HL-60 (cell line): ENCODE measurements at regions not wholly inside any gene's neighbourhood (a gene's known extent, or its start where the extent isn't known, plus 50 kb on each side); places are given as distances from the start of the nearest gene placed in this dataset.

Experiments used
- DNase-seq, 2 experiments: peaks; one replicate each; pipeline ENCODE4 v3.0.0-alpha.2; 2010 to 2020; ENCODE audit warnings: low read depth in 1 of 2, low spot score in 1 of 2
- H3K27ac ChIP-seq: fragments of 250-450 bp; sonication (Bioruptor Pico); replicated peaks from 2 replicates; pipeline ENCODE4 v1.5.1; 2020; ENCODE audit warnings: mild to moderate bottlenecking, moderate library complexity
- H3K27me3 ChIP-seq: fragments of 250-450 bp; sonication (Bioruptor Pico); 2 replicates; pipeline ENCODE4 v1.5.1; 2021; ENCODE audit warnings: mild to moderate bottlenecking, moderate library complexity; ENCODE audit not compliant: insufficient read depth, poor library complexity, severe bottlenecking
- H3K4me3 ChIP-seq: replicated peaks from 2 replicates; pipeline ENCODE4 v1.5.1; 2011; ENCODE audit warnings: mild to moderate bottlenecking, control low read depth, low read length; ENCODE audit not compliant: insufficient read depth
- GABPA ChIP-seq: IDR thresholded peaks from 2 replicates; pipeline ENCODE4 v1.6.1; 2012; ENCODE audit warnings: low read depth
- POLR2AphosphoS5 ChIP-seq: IDR thresholded peaks from 2 replicates; pipeline ENCODE4 v1.6.1; 2012; ENCODE audit warnings: low read depth
- SPI1 ChIP-seq: IDR thresholded peaks from 2 replicates; pipeline ENCODE4 v1.6.1; 2012; ENCODE audit warnings: low read depth, mild to moderate bottlenecking, borderline replicate concordance
- TF ChIP-seq, protein P1 (sequence below): IDR thresholded peaks from one replicate; pipeline ENCODE4 v1.5.1; 2011; ENCODE audit warnings: low read length, control low read depth, inconsistent platforms; ENCODE audit not compliant: insufficient read depth
- TF ChIP-seq, protein P2 (sequence below): IDR thresholded peaks from 2 replicates; pipeline ENCODE4 v1.6.1; 2012; ENCODE audit warnings: low read depth; ENCODE audit not compliant: insufficient replicate concordance

DNA sequence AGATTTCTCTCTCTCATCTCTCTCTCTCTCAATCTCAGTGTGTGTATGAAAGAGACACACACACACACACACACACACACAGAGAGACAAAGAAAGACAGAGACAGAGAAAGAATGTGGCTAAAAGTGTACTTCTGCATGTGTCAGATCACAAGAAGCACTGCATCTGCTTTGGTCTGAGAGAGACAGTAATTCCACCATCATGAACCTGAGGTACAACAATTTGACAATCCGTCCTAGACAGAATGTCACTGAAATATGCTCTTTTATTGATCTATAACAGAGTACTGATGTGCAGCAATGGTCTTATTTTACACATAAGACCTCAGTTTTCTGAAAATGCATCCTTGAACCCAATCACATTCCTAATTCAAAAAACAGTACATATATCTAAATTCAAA is 576.2 kb upstream of the SMIM31 start:
- DNase-seq, result no peak
- Histone ChIP-seq H3K4me3 (no peak overlapping the region), H3K27me3 (no peaks in the 10 kb centered on the region), H3K27ac (no peak overlapping the region)
- TF ChIP-seq GABPA (no peak), POLR2AphosphoS5 (no peak), SPI1 (no peak)
- TF ChIP-seq, protein P1, sequence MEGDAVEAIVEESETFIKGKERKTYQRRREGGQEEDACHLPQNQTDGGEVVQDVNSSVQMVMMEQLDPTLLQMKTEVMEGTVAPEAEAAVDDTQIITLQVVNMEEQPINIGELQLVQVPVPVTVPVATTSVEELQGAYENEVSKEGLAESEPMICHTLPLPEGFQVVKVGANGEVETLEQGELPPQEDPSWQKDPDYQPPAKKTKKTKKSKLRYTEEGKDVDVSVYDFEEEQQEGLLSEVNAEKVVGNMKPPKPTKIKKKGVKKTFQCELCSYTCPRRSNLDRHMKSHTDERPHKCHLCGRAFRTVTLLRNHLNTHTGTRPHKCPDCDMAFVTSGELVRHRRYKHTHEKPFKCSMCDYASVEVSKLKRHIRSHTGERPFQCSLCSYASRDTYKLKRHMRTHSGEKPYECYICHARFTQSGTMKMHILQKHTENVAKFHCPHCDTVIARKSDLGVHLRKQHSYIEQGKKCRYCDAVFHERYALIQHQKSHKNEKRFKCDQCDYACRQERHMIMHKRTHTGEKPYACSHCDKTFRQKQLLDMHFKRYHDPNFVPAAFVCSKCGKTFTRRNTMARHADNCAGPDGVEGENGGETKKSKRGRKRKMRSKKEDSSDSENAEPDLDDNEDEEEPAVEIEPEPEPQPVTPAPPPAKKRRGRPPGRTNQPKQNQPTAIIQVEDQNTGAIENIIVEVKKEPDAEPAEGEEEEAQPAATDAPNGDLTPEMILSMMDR, result no peak
- TF ChIP-seq, protein P2, sequence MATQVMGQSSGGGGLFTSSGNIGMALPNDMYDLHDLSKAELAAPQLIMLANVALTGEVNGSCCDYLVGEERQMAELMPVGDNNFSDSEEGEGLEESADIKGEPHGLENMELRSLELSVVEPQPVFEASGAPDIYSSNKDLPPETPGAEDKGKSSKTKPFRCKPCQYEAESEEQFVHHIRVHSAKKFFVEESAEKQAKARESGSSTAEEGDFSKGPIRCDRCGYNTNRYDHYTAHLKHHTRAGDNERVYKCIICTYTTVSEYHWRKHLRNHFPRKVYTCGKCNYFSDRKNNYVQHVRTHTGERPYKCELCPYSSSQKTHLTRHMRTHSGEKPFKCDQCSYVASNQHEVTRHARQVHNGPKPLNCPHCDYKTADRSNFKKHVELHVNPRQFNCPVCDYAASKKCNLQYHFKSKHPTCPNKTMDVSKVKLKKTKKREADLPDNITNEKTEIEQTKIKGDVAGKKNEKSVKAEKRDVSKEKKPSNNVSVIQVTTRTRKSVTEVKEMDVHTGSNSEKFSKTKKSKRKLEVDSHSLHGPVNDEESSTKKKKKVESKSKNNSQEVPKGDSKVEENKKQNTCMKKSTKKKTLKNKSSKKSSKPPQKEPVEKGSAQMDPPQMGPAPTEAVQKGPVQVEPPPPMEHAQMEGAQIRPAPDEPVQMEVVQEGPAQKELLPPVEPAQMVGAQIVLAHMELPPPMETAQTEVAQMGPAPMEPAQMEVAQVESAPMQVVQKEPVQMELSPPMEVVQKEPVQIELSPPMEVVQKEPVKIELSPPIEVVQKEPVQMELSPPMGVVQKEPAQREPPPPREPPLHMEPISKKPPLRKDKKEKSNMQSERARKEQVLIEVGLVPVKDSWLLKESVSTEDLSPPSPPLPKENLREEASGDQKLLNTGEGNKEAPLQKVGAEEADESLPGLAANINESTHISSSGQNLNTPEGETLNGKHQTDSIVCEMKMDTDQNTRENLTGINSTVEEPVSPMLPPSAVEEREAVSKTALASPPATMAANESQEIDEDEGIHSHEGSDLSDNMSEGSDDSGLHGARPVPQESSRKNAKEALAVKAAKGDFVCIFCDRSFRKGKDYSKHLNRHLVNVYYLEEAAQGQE, result no peak

DNA sequence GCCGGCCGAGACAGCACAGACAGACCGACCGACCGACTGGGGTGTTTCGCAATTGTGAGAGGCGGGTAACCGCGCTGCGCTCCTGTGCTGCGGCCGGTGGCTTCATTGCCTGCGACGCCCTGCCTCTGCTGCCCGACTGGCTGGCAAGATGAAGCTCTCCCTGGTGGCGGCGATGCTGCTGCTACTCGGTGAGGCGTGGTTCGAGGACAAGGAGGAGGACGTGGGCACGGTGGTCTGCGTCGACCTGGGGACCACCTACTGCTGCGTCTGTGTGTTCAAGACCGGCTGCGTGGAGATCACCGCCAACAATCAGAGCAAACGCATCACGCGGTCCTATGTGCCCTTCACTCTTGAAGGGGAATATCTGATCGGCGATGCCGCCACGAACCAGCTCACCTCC is 565.7 kb upstream of the SMIM31 start:
- Histone ChIP-seq H3K27me3 (no peaks in the 10 kb centered on the region), H3K4me3 (no peak overlapping the region), H3K27ac (no peak overlapping the region)
- TF ChIP-seq SPI1, result no peak
- TF ChIP-seq, protein P2, result no peak
- TF ChIP-seq GABPA, result no peak
- TF ChIP-seq, protein P1, result no peak
- no peak for TF ChIP-seq POLR2AphosphoS5
- DNase-seq, result no peak

DNA sequence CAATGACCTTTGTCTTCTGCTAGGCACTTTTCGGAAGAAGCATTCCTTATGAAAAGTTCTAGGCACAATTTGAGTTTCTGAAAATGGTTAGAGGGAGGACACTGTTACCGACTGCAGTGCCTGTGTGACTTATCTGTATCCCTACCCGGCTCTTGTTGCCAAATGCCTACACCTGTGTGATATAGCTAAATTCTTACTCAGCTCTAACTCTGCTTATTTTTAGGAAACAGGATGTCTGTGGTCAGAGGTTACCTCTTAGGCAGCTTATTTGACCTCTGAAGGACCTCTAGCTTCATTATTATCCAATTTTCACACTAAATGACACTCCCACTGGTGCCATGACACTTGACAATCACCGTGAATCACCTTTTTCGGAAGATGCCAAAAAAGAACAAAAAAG is 561.1 kb upstream of the SMIM31 start:
- H3K27me3 ChIP-seq, result no peaks in the 10 kb centered on the region
- TF ChIP-seq POLR2AphosphoS5 (no peak), GABPA (no peak), SPI1 (no peak)
- TF ChIP-seq, protein P1, result no peak
- TF ChIP-seq, protein P2, result no peak
- DNase-seq, result no peak
- no peak overlapping the region for H3K4me3 ChIP-seq
- H3K27ac ChIP-seq, result no peak overlapping the region
